Activated naive CD4-positive, alpha-beta T cell treated with anti-CD3 and anti-CD28 coated beads for 36 hours (primary cell): ENCODE measurements at regions not wholly inside any gene's neighbourhood (a gene's known extent, or its start where the extent isn't known, plus 50 kb on each side); places are given as distances from the start of the nearest gene placed in this dataset.

Experiments used
- CTCF ChIA-PET: fragments of 350-600 bp; sonication (Branson Sonifier 250); formaldehyde crosslinking; loops from one replicate; lab custom pipeline; 2021; ENCODE audit warnings: antibody characterized with exemption; lab: Charles Lee
- DNase-seq: peaks from one replicate; pipeline ENCODE4 v3.0.0-alpha.2; 2020
- H3K27ac Mint-ChIP-seq: one replicate; pipeline ENCODE4 v1.8.0; 2021; ENCODE audit warnings: mild to moderate bottlenecking, mixed read lengths
- H3K27me3 Mint-ChIP-seq: one replicate; pipeline ENCODE4 v1.8.0; 2021; ENCODE audit warnings: low read depth, mixed read lengths
- H3K36me3 Mint-ChIP-seq: one replicate; pipeline ENCODE4 v1.8.0; 2021; ENCODE audit warnings: low read depth, mixed read lengths
- H3K4me1 Mint-ChIP-seq: one replicate; pipeline ENCODE4 v1.8.0; 2021; ENCODE audit warnings: low read depth, mixed read lengths
- H3K4me3 Mint-ChIP-seq: one replicate; pipeline ENCODE4 v1.8.0; 2021; ENCODE audit warnings: mild to moderate bottlenecking, moderate library complexity, mixed read lengths
- H3K9me3 Mint-ChIP-seq: one replicate; pipeline ENCODE4 v1.8.0; 2021; ENCODE audit warnings: mixed read lengths
- intact Hi-C: fragments of 100-400 bp; cut with micrococcal nuclease; formaldehyde crosslinking; loops from one replicate; pipeline ENCODE4 v1.15.1; 2023

DNA sequence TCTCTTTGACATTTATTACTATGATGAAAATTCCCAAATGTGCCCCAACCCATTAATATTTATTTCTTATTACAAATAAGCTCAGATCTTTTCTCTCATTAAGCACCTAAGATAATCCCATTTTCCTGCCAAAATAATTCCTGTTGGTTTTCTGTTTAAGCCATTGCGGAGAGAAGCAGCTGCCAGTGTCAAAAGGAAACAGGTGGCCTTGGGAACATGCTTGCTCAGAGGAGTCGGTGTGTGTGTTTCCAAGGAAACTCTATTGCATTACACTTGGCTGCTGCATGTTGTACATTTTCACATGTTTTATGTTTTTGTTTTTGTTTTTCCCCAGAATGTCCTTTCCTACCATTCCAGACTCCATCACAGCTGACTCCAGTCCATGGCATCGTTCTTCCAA lies 56.4 kb downstream of the CD24 start:
- Mint-ChIP-seq H3K4me3 (no peak overlapping the region), H3K27ac (no peak overlapping the region), H3K27me3 (peaks cover 5% of the 10 kb centered on the region), H3K4me1 (peaks cover 2% of the 10 kb centered on the region), H3K36me3 (no peaks in the 10 kb centered on the region), H3K9me3 (no peaks in the 10 kb centered on the region)
- intact Hi-C loops = no loop called here
- CTCF ChIA-PET = no interaction called here
- DNase-seq = no peak

DNA sequence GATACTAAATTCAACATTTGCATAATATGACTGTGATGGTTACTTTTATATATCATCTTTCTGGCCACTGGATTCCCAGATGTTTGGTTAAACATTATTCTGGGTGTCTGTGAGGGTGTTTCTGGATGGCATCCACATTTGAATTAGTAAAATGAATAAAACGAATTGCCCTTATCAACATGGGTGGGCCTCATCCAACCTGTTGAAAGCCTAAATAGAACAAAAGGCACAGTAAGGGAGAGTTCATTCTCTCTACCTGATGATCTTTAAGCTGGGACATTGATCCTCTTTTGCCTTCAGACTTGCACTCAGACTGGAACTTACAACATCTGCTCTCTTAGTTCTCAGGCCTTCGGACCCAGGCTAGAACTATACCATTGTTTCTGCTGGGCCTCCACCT lies 57.6 kb downstream of the CD24 start:
- no peaks in the 10 kb centered on the region for H3K36me3 Mint-ChIP-seq
- H3K27me3 Mint-ChIP-seq = peaks cover 4% of the 10 kb centered on the region
- H3K4me3 Mint-ChIP-seq = no peak overlapping the region
- CTCF ChIA-PET = no interaction called here
- no peaks in the 10 kb centered on the region for H3K9me3 Mint-ChIP-seq
- DNase-seq = no peak
- no peak overlapping the region for H3K27ac Mint-ChIP-seq
- H3K4me1 Mint-ChIP-seq = peaks cover 2% of the 10 kb centered on the region
- intact Hi-C loops = no loop called here

DNA sequence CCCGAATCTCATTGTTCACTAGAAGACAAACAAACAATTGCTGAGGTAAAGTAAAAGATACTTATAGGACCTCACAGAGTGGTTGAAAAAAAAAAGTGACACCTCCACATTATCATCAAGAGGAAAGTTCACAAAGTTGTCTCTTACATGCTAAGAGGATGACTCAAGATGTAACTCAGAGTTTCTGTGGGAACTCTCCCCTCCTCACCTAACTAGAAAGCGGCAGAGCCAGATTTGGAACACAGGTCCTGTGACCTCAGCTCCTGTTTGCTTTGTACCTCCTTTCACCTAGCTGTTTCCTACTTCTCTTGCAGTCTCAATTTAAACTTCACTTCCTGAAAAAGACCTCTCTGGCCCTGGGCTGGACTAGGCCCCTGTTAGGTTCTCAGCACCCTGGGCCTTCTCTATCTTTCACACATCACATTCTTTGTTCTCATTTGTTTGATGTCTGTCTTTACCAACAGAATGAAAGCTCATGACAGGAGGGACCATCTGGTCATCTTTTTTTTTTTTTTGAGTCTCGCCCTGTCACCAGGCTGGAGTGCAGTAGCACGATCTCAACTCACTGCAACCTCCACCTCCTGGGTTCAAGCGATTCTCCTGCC lies 60.8 kb downstream of the CD24 start:
- Mint-ChIP-seq H3K36me3 (no peaks in the 10 kb centered on the region), H3K4me3 (no peak overlapping the region), H3K9me3 (no peaks in the 10 kb centered on the region), H3K27me3 (peaks cover 4% of the 10 kb centered on the region), H3K4me1 (peaks cover 2% of the 10 kb centered on the region), H3K27ac (no peak overlapping the region)
- intact Hi-C loops = no loop called here
- peak; percentile 5 for DNase-seq
- CTCF ChIA-PET = interaction anchor here (0.7 kb wide), 1 partner anchor 19 kb away, joined by 5 read pairs; no protein-coding TSS in a partner anchor

DNA sequence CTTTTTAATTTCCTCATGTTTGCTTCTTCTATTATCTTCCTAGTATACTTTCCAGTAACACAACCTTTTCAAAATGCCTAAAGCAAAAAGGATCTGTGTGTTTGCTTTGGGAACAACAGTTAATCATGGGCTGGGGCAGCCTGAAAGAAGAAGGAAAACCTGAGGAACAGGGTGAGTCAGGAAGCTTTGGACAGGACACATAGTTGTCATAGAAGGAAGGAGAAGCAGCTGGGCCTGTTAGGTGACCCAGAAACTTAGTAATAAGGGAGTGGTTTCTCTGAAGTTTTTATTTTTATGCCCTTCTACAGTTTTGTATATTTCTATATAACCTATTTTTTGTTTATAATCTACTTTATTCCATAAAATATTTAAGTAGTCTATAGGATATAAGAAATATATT lies 61.4 kb downstream of the CD24 start:
- peaks cover 4% of the 10 kb centered on the region for H3K27me3 Mint-ChIP-seq
- H3K36me3 Mint-ChIP-seq = no peaks in the 10 kb centered on the region
- DNase-seq = no peak
- peaks cover 2% of the 10 kb centered on the region for H3K4me1 Mint-ChIP-seq
- intact Hi-C loops = no loop called here
- CTCF ChIA-PET = no interaction called here
- H3K4me3 Mint-ChIP-seq = no peak overlapping the region
- H3K9me3 Mint-ChIP-seq = no peaks in the 10 kb centered on the region
- H3K27ac Mint-ChIP-seq = no peak overlapping the region

DNA sequence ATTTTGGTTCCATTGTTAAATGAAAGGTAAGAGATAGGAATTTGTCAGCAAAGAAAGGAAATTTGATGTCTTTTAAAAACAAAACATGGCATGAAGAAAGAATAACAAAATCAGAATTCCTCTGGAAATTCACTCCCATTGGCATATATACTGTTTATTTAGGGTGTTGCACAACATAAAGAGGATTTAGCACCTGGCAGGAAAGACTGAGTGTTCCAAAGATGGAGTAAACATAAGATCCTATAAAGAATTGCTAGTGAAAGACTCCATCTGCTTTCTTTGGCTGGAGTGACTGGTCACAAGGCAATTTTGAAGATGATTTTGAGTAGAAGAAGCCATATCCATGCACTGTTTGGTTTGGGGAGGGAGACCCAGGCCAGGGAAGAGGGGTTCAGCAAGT lies 62.4 kb downstream of the CD24 start:
- Mint-ChIP-seq H3K27me3 (no peaks in the 10 kb centered on the region), H3K9me3 (no peaks in the 10 kb centered on the region), H3K27ac (no peak overlapping the region), H3K4me1 (peaks cover 2% of the 10 kb centered on the region), H3K4me3 (no peak overlapping the region), H3K36me3 (no peaks in the 10 kb centered on the region)
- CTCF ChIA-PET = no interaction called here
- intact Hi-C loops = no loop called here
- no peak for DNase-seq

DNA sequence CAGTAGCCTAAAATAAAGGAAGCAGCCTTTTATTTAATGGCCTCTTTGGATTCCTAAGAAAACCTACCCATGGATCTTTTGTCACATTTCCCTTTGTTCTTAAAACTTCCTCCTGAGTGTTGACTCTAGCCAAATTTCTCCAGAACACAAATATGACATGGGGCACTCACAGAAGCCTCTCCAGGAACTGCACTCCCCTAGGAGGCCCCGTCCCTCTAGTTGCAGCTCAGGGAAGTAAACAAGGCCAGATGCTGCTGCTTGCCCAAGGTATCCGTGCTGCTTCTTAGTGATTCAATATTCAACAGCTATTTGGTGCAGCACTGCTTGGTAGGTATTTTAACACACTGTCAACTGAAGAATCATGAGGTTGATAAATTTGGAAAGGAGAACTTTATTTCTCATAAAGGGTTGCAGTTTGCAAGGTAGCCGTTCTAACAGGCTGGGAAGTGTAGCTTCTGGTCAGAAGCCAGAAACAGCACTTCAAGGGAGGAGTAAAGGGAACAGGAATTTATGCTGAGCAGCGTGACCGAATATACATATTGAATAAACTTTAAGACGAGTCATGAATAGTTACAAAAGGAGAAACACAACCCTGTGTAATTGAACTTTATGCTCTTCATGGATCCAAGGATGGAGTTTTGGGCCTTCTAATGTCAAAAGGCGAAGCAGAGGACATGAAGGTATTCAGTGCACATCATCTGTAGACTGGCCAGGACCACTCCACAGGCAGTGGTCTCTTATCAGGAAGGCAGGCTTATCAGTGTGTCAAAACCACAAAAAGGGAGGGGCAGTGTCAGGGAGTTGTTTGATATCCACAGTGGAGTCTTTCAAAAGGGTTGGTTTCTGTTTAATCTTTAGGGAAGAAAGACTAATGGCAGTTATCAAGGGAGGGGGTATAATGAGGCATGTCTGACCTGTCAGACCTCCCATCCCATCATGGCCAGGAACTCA lies 63.3 kb downstream of the CD24 start:
- H3K27ac Mint-ChIP-seq = no peak overlapping the region
- intact Hi-C loops = no loop called here
- CTCF ChIA-PET = no interaction called here
- H3K4me3 Mint-ChIP-seq = no peak overlapping the region
- H3K9me3 Mint-ChIP-seq = no peaks in the 10 kb centered on the region
- no peaks in the 10 kb centered on the region for H3K36me3 Mint-ChIP-seq
- peaks cover 2% of the 10 kb centered on the region for H3K4me1 Mint-ChIP-seq
- H3K27me3 Mint-ChIP-seq = no peaks in the 10 kb centered on the region
- DNase-seq = no peak

DNA sequence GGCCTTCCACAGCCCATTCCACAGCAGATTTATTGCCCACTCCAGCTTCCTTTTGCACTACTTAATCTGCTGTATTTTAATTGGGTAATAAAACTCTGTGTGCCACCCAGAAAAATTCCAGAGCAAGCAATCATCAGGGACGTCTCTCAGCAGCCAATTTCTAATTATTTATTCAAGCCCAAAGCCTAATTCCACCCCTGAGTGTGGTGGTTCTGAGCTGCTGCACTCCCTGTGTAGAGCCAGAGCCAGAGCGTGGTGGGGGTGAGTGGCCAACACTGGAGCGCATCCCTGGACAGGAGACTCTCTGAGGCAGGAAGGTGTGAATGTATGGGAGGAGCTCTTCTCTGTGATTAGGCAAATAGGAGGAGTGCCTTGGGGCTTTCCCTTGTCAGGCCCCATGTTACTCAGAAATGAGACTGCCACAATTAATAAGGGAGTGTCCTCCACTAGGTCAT lies 66.1 kb downstream of the CD24 start:
- no peaks in the 10 kb centered on the region for H3K36me3 Mint-ChIP-seq
- H3K9me3 Mint-ChIP-seq = no peaks in the 10 kb centered on the region
- no peak overlapping the region for H3K4me3 Mint-ChIP-seq
- H3K4me1 Mint-ChIP-seq = no peaks in the 10 kb centered on the region
- H3K27ac Mint-ChIP-seq = no peak overlapping the region
- no peak for DNase-seq
- peaks cover under 1% of the 10 kb centered on the region for H3K27me3 Mint-ChIP-seq
- CTCF ChIA-PET = no interaction called here
- intact Hi-C loops = no loop called here

DNA sequence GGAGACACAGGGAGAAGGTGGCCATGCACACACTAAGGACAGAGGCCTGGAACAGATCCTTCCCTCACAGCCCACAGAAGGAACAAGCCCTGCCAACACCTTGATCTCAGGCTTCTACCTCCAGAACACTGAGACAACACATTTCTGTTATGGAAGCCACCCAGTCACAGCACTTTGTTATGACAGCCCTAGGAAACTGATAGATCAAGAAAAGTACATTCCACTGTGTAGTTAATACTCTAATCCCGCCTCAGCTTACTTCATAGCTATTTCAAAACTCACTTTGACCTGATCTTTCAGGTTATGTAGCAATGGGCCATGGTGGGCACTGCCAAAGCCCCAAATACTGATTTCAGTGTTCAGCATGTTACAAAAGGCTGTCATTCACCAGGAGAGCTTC lies 66.8 kb downstream of the CD24 start:
- intact Hi-C loops = no loop called here
- H3K27me3 Mint-ChIP-seq = peaks cover 2% of the 10 kb centered on the region
- no peak for DNase-seq
- H3K36me3 Mint-ChIP-seq = no peaks in the 10 kb centered on the region
- no peaks in the 10 kb centered on the region for H3K4me1 Mint-ChIP-seq
- no peak overlapping the region for H3K27ac Mint-ChIP-seq
- H3K9me3 Mint-ChIP-seq = no peaks in the 10 kb centered on the region
- CTCF ChIA-PET = no interaction called here
- no peak overlapping the region for H3K4me3 Mint-ChIP-seq

DNA sequence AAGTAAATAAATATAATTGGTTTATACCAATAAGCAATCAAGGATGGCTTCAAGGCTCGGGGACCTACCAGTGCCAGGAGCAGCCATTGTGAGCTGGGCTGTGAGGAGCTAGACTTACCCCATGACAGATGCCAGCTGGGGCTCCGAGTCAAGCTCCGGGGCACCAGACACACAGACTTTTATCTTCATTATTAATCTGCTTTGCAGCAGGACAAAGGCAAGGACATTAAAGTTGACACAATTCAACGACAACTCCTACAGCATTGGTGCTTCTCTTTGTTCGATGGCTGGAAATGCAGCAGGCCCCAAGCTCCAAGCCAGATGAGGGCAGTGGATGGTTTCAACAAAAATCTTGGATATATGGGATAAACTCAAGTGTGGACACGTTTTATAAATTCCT lies 68.3 kb downstream of the CD24 start:
- Mint-ChIP-seq H3K4me1 (no peaks in the 10 kb centered on the region), H3K27me3 (peaks cover 2% of the 10 kb centered on the region), H3K27ac (no peak overlapping the region), H3K9me3 (peaks cover under 1% of the 10 kb centered on the region), H3K4me3 (no peak overlapping the region), H3K36me3 (no peaks in the 10 kb centered on the region)
- DNase-seq = no peak
- intact Hi-C loops = no loop called here
- CTCF ChIA-PET = no interaction called here

DNA sequence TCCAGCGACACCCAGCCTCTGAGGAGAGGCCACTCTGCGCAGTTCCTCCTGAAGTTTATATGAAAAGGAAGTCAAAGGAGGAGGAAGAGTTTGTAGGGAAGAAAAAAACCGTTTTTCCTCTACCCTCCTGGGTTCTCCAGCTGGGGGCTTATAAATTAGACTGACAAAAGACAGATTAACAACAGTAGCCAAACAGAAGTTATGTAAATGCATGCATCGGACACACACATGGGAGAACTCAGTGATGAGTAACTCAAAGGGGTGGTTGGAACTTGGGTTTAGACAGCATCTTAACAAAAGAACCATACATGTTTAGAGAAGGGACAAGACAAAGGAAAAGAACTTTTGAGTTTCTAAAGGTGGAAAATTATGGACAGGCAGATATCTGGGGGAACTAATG lies 71.2 kb downstream of the CD24 start:
- Mint-ChIP-seq H3K36me3 (no peaks in the 10 kb centered on the region), H3K4me3 (no peak overlapping the region), H3K4me1 (no peaks in the 10 kb centered on the region), H3K27me3 (peaks cover 2% of the 10 kb centered on the region), H3K9me3 (peaks cover 6% of the 10 kb centered on the region), H3K27ac (no peak overlapping the region)
- CTCF ChIA-PET = no interaction called here
- intact Hi-C loops = no loop called here
- no peak for DNase-seq

DNA sequence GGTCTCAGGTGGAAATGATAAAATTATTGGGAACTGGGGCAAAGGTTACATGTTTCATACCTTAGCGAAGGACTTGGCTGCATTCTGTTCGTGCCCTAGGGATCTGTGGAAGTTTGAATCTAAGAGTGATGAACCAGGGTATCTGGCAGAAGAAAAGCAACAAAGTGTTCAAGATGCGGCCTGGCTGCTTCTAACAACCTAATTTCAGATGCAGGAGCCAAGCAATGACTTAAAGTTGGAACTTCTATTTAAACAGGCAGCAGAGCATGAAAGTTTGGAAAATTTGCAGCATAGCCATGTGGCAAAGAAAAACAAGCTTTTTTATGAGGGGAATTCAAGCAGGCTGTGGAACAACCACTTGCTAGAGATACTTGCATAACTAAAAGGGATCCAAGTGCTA lies 73.5 kb downstream of the CD24 start:
- Mint-ChIP-seq H3K36me3 (no peaks in the 10 kb centered on the region), H3K27ac (no peak overlapping the region), H3K4me3 (no peak overlapping the region), H3K4me1 (no peaks in the 10 kb centered on the region), H3K9me3 (peaks cover 6% of the 10 kb centered on the region), H3K27me3 (peaks cover 2% of the 10 kb centered on the region)
- CTCF ChIA-PET = no interaction called here
- DNase-seq = no peak
- intact Hi-C loops = no loop called here

DNA sequence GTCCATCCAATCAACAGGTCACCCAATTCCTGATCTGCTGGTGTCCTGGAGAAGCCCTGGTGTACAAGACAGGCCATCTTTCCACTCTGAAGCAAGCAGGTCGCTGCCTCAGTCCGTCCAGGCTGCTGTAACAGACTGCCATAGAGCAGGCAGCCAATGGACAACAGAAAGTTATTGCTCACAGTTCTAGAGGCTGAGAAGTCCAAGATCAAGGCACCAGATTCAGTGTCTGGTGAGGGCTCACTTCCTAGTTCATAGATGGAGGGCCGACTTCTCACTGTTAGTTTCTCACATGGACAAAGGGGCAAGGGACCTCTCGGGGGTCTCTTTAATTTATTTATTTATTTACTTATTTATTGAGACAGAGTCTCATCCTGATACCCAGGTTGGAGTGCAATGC lies 74.8 kb downstream of the CD24 start:
- CTCF ChIA-PET = no interaction called here
- no peak for DNase-seq
- Mint-ChIP-seq H3K4me3 (no peak overlapping the region), H3K36me3 (no peaks in the 10 kb centered on the region), H3K9me3 (peaks cover 6% of the 10 kb centered on the region), H3K27me3 (peaks cover 2% of the 10 kb centered on the region), H3K4me1 (no peaks in the 10 kb centered on the region), H3K27ac (no peak overlapping the region)
- intact Hi-C loops = no loop called here

DNA sequence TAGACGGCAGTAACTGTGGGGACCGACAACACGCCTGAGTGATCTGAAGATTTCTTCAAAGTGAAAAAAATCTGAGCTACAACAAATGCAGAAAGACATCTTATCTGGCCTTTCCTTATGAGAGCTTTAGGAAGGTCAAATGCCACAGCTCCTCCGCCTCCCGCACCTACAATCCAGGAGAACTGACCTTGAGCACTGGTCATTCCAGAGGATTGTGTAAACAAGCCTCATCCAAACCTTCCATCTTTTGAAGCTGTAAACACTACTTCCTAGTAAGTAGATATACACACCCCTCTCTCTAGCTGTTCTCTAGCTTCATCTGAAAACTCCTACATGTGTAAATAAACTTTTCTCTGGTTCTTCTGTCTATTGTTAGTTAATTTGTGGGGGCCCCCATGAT lies 76.9 kb downstream of the CD24 start:
- CTCF ChIA-PET = interaction anchor here (0.7 kb wide), 1 partner anchor 119 kb away, joined by 8 read pairs; no protein-coding TSS in a partner anchor
- Mint-ChIP-seq H3K4me3 (no peak overlapping the region), H3K36me3 (no peaks in the 10 kb centered on the region), H3K27ac (no peak overlapping the region), H3K4me1 (no peaks in the 10 kb centered on the region), H3K9me3 (peaks cover 6% of the 10 kb centered on the region), H3K27me3 (peaks cover 12% of the 10 kb centered on the region)
- intact Hi-C loops = no loop called here
- DNase-seq = no peak
